NCI-H524 (cell line): ENCODE measurements at regions not wholly inside any gene's neighbourhood (a gene's known extent, or its start where the extent isn't known, plus 50 kb on each side); places are given as distances from the start of the nearest gene placed in this dataset.

Experiments
- DNase-seq, 2 experiments: peaks; one replicate each; lab custom pipeline; 2025; lab: John Stamatoyannopoulos, UW

DNA sequence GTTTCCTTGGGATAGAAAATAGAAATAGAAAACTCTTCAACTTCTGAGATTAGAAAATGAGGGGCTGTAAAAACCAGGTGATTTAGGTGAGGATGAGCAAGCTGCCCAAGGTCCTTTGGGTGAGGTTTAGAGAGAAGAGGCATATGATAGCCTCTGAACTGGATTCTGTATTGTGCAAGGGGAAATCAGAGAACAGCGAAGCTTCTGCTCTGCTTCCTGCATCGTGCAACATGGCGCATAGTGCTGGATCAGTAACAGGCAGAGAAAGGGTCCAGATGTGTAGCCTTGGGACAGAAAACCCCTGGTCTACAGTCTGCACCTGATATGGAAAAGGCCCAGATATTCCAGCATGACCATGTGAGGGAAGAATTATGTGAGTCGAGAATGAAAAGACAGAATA is 121.7 kb downstream of the MBL2 start:
- no peak for DNase-seq

DNA sequence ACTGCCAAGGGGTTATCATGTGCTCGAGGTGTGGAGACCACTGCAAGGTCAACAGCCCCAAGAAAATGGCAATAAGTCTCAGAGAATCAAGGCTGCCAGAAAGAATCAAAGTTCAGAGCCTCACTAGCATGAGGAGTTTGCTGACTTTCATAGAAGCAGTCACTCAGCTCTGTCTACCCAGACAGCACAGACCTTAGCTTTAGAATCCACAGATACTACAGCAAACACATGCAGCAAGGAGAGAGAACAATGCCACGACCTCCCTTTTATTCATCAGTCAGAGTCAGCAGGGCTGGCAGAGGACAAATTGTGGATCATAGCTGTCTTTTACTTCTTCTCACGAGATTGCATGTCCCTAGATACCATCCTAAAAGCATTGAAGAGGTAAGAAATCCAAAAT is 121.3 kb downstream of the MBL2 start:
- DNase-seq: no peak

DNA sequence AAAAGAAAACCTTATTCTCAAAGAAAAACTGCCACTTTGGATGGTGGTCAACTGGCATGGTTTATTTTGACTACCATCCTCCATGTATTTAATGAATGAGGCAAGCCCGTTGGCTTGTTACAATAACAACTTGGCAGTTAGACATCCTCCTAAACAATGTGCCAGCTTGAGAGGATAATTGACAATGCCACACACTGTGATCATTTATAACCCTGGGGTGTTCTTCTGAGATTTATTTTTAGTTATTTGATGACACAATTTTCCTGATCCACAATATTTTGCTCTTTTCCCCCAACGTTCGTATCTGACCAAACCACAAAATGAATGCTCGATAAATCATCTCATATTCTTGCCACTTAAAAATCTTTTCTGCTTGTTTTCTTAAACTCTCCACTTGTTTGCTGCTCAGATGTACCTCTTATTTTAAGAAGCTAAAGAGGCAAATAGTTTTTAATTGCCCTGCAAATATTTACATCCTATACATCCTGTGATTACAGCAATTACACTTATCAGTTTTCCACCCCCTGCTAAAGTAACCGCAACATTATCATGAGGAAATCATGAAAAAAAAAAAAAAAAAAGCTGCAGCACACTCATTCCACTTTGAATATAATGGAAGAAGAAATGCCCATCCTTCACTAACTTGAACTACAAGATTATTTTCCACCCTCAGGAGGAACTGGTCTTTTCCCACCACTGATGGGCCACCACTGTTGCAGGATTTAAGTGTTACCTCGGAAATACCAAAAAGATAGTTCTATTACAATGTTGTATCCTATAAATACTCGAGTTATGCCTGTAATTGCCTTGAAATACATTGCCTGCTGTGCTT is 119.9 kb downstream of the MBL2 start:
- DNase-seq: no peak

DNA sequence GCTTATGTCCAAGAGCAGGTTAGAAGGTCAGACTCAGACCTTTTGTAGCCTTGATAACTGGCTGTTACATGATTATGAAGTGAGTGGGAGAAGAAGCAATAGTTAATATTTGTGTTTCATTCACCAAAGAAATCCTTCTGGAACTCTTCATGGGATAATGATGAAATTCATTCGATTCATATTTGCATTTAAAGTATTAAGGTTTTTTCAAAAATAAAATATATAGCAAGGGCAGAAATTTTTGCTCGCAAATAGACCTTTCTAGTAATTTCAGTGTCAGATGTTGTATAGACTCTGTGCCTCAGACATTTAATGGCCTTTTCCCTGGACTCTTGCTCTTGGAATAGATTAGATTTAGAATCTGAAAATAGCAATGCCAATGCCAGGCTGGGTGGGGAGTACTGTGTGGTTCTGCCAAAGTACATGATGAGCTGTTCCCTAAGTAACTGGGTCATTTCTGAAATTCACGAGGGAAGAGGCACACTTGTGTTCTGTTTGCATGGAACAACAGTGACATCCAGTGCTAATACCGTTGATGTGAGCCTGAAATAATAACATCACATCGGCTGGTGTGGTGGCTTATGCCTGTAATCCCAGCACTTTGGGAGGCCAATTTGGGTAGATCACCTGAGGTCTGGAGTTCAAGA is 119.2 kb downstream of the MBL2 start:
- peak in 1 of 2 experiments; percentile 2 for DNase-seq

DNA sequence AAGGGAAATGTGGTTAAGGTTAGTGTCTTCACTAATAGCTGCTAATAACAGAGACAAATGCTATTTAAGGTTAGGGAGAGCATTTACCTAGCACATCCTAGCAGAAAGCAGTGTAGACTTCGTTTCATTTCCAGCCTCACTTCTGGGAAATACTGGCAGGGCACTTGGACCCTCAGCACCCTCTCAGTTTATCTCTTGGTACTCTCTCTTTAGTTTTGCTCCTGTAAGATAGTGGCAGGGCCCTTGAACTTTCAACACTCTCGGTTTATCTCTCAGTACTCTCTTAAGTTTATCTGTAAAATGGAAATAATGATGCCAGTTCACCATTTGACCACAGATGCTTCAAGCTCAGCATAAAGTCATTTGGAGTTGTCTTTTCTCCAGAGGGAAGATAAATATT is 118.4 kb downstream of the MBL2 start:
- DNase-seq: no peak

DNA sequence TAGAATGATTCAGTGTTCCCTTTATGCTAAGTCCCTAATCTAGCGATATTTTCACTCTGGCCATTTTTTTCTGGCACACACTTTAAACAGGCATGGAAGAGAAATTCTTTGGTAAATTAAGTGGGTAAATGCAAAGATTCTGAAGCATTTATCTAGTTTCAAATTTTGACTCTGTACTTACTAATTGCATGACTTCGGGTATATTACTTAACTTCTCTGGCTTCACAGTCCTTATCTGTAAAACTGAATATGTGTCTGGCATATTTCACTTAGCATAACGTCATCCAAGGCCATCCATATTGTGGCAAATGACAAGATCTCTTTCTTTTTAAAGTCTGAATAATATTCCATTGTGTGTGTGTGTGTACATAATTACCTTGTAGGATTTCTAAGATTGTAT is 114.5 kb downstream of the MBL2 start:
- no peak for DNase-seq

DNA sequence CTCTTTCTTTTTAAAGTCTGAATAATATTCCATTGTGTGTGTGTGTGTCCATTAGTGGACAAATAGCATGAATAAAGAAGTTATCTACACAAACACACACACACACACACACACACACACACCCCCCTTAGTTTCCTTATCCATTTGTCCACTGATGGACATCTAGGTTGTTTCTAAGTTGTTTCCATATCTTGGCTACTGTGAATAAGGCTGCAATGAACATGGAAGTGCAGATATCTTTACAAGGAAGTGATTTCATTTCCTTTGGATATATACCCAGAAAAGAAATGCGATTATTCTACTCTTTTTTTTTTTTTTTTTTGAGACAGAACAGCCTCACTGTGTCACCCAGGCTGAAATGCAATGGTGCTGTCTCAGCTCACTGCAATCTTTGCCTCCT is 113.5 kb downstream of the MBL2 start:
- no peak for DNase-seq

DNA sequence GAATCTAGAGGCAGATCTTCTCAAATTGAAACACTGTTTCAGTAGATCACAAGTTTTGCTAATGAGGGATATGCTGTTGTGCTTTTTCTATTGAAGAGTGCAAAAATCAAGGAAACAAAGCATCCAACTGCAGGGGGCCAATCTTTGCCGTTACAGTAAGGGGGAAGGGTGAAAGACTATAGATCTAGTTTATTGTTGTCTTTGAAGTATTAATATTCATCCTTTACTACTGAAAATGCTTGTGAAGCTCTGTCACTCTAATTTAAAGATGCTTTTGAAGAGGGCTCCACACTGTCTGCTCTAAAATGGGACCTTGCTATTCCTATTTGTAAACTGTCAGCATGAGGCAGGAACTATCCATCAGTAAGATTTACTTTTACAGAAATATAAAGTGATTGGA is 110.3 kb downstream of the MBL2 start:
- DNase-seq: no peak

DNA sequence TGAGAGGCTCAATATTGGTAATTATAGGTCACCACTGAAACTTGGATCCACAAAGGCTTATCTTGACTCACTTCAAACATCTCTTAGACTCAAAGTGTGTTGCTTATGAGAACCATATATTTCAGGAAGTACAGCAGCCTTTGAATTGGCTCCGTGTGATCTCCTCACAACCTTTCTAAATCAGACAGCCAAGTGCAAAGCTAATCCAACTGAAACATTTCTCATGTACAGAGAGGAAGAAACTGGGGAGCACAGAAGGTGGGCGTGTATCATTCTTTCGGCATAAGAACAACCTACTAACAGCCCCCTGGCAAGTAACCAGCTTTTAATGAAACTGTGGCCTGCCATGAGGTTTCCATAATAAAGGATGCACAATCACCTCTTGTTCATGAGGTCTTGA is 109.4 kb downstream of the MBL2 start:
- DNase-seq: no peak

DNA sequence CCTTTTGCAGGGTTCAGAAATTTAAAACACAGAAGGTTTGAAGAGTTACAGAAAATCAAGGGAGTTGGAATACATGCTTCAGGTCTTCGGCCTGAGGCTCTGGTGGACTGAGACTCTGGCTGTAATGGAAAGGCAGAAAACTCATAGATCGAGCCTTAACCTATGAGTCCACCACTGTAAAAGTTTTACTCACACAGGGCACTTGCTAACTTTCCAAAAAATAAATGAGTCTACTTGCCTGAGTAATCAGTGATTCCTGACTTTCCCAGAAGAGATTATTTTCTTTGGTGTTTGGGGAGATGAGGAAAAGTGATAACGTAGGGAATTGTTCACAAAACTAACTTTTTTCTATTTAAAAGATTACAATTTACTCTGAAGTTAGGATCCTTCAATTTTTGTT is 108.0 kb downstream of the MBL2 start:
- DNase-seq: no peak

DNA sequence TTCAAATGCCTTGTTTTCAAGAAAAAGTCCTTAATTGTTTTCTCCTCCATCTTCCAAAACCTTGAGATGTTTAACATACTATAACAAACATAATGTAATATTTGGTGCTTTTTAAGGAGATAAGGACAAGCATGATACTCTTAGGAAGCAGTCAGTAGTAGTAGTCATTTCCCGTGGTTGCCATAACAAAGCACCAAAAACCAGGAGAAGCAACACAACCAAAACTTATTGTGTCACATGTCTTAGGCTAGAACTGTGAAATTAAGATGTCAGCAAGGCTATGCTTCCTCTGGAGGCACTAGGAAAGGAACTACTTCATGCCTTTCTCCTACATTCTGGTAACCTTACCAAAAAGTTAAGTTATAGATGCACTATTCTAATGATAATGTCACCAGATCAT is 106.8 kb downstream of the MBL2 start:
- DNase-seq: no peak

DNA sequence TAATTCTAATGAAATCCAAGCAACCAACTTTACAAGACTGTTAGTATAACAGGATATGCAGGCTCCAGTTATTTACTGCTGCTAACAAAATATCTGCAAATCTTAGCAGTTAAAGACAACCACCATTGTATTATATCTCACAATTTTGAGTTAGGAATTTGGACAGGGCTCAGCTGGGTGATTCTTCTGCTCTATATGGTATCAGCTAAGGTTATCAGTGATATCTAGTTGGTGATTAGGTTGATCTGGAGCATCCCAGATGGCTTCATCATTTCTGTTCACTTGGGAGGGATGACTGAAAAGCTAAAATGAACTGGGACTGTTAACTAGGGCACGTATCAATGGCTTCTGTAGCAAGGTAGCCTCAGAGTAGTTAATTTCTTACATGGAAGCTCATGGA is 105.7 kb downstream of the MBL2 start:
- DNase-seq: no peak

DNA sequence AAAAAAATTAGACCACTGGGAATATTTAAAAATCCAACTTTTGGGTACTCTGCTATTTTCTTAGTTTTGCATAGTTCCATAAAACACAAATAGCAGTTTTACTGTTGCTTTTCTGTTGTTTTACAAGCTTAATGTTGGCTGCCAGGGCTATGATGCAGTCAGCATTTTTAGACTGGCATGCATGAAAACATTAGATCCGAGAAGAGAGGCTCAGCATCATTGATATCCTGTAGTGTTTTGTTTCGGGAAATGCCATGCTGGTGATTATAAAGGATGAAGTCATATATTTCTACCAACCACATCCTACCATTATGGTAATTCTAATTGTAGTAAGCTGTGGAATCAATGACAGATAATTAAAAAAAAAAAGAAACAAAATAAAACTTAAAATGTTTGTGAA is 104.6 kb downstream of the MBL2 start:
- no peak for DNase-seq

DNA sequence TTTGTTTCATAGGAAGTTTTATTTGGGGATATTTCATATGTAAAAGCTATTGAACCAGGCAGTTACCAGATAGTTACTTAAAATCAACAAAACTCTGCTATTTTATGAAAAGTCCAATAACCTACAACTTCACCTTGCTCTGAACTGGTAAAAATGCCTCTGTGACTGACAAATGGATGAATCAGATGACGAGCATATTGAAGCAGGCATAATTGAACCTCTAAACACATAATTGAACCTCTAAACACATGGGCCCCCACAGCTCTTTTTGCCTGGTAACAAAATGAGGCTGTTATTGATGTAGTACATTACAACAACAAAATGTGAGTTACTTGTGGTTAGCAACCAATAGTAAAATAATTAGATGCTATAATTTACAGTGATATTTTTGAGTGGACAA is 99.7 kb downstream of the MBL2 start:
- no peak for DNase-seq

DNA sequence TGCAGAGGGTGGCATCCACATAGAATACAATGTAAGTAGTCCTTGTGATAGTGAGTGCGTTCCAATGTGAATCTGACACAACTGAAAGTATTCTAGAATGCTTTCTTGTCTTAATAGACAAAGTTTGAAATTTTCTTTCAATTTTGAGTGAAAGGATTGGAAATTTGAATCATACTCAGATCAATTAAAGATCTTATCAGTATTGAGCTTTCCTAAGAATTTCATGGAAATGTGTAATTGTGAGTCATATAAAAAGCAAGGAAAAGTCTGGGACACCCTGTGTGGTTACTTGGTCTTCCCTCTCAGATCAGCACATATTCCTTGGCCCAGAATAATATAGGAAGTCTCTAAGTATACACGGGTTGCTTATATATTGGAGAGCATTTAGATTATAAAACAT is 99.1 kb downstream of the MBL2 start:
- DNase-seq: no peak

DNA sequence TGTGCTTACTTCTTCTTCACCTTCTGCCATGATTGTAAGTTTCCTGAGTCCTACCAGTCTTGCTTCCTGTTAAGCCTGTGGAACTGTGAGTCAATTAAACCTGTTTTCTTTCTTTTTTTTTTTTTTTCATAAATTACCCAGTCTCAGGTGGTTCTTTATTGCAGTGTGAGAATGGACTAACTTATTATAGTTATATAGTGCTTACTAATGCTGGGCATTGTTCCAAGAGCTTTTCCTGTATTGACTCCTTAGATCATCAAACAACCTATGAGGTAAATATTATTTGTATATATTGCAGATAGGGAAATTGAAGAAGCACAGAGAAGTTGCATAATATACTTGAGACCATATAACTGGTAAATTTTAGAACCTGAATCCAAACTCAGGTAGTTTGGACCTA is 98.1 kb downstream of the MBL2 start:
- DNase-seq: no peak

DNA sequence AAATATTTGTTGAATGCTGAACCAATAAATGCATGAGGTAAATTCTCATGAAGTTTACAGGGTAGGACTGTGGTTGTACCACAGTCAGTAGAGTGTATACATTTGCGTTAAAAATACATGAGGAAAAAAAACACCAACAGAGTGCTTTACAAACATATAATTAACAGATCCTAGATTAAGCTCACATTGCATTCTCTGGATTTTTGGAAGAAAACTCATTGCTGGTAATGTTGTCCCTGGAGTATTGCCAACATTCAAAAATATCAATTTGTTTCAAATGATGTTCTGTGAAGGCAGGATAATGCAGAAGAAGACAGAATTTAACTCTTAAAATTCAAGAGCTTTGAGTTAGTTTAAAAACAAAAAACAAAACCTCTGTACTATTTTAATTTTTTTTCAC is 95.5 kb downstream of the MBL2 start:
- DNase-seq: no peak

DNA sequence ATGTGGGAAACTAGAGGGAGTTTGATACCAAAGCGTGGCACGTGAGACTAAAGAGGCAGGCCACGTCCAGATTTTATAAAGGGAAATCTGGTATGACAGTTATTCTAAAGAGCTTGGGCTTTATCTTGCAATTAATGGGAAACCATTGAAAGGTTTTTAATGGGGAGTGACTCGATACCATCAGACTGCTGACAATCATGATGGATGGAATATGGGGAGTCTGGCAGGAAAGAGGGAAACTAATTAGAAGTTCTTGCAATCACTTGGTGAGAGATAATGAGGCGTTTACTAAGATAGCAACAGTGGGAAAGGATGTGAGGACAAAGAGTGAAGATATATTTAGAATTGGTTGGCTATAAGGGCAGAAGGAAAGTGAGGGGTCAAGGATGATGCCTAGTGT is 94.0 kb downstream of the MBL2 start:
- DNase-seq: no peak

DNA sequence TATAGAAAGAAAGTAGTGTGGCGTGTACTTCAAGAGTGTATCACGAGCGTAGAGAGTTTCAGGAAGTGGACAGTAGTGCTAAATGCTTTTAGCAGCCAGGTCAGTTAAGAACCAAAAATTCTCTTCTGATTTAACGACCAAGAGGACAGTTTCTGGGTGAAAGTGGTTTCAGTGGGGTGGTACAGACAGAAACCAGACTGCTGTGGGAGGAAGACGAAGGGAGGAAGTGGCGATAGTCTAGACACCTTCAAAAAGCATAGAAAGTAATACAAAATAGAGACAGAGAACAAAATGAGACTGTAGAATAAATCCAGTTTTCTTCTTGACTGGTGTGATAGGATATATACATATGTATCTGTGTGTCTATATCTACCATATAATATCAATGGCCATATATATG is 93.5 kb downstream of the MBL2 start:
- DNase-seq: no peak

DNA sequence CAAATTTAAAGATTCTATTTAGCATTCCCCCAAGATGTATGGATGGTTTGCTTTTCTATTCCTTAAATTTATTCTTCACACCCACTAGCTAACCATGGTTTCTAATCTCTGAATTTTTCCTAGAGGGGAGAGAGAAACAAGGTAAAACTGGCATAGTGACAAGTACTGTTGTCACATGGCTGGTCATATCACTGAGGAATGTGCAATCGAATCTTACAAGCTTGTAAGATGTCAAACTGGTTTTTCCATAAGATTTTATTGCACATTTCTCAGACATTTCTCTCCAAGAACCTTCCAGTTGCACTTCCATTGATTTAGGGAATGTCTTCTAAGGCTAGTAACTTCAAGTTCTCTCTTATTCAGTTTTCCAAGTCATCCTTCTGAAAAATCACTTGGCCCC is 89.8 kb downstream of the MBL2 start:
- DNase-seq: no peak

DNA sequence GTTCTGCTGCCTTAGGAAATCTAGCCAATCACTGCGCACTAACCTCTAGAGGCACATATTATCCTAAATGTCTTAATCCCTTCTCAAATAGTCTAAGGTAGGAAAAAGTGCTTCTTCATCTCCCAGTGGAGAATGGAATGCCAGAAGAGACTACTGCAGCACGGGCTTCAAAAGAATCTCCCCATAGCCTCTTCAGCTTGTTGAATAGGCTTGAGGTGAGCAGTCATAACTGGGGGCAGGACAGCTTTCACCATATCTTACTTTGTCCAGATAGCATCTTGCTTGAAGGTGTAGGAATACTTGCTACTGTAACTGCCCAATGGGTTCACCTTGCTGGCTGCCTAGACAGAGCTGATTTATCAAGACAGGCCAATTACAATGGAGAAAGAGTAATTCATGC is 88.8 kb downstream of the MBL2 start:
- DNase-seq: no peak

DNA sequence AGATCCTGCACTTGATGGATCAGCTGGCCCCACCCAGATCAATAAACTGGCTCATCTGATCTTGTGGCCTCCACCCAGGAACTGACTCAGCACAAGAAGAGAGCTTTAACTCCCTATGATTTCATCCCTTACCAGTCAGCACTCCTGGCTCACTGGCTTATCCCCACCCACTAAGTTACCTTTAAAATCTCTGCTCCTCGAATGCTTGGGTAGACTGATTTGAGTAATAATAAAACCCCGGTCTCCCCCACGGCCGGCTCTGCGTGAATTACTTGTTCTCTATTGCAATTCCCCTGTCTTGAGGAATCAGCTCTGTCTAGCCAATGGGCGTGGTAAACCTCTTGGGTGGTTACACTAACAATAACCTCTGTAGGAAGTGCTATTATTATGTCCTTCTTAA is 83.7 kb downstream of the MBL2 start:
- DNase-seq: no peak

DNA sequence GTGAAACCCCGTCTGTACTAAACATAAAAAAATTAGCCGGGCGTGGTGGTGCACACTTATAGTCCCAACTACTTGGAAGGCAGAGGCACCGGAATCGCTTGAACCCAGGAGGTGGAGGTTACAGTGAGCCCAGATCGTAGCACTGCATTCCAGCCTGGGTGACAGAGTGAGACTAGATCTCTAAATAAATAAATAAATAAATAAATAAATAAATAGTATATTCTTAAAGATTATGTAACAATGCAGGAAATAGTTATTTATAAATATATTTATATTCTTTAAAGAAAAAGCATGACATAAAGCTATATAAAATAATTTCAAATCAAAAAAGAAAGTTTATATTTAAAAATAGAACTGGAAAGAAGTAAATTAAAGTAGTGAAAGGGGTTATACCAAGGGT is 76.4 kb downstream of the MBL2 start:
- no peak for DNase-seq

DNA sequence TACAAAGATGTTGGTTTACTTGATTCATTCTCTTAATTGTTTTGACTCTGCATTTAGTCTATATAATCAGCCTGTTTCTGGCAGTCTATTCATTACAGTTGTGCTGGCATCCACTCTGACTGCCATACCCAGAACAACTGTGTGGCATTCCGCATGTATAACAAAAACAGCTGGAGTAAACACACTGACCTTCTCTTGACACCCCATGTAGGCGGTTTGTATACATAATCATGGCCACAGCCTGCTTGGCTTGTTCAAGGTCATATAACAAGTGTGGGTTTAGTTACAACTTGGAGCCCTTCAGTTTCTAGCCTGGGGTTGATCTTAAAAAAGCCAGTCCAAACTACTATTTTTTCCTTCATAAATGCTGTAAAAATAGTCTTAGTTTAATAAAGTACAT is 70.9 kb downstream of the MBL2 start:
- no peak for DNase-seq
